ENCODE measurements at regions not wholly inside any gene's neighbourhood (a gene's known extent, or its start where the extent isn't known, plus 50 kb on each side); places are given as distances from the start of the nearest gene placed in this dataset.

- Mint-ChIP-seq H3K4me1 (peaks cover 30% of the 10 kb centered on the region), H3K4me3 (no peak overlapping the region), H3K9me3 (no peaks in the 10 kb centered on the region), H3K27ac (no peak overlapping the region), H3K27me3 (ENCODE audit: low read depth) (no peaks in the 10 kb centered on the region), H3K36me3 (no peaks in the 10 kb centered on the region; the same call in 1 of the 2 replicates)
- ATAC-seq (no peak), DNase-seq (ENCODE audit: low spot score) (no peak)
- POLR2A ChIA-PET = no interaction called here
- TF ChIP-seq ESRRA (CRISPR knock-in tag; IDR thresholded peaks at IDR 0.05; ENCODE audit: borderline replicate concordance) = no peak
- CTCF ChIA-PET = interaction anchor here (1.1 kb wide), 1 partner anchor 49 kb away, joined by 4 read pairs; no protein-coding TSS in a partner anchor
Observed at GRCh38 chr20:40111282-40111681, 577.8 kb downstream of the MAFB start.

GRCh38 chr20:40110311-40110831 lies 578.7 kb downstream of the MAFB start:
- ChIA-PET POLR2A (no interaction called here), CTCF (no interaction called here)
- Mint-ChIP-seq H3K4me3 (no peak overlapping the region), H3K27ac (peak overlapping the region; percentile 67; the same call in 1 of the 2 replicates), H3K9me3 (no peaks in the 10 kb centered on the region), H3K27me3 (ENCODE audit: low read depth) (no peaks in the 10 kb centered on the region), H3K4me1 (peaks cover 22% of the 10 kb centered on the region), H3K36me3 (no peaks in the 10 kb centered on the region; the same call in 1 of the 2 replicates)
- ATAC-seq (no peak), DNase-seq (ENCODE audit: low spot score) (no peak)
- TF ChIP-seq ZNF396 (CRISPR knock-in tag; IDR thresholded peaks at IDR 0.05; ENCODE audit: borderline replicate concordance) = no peak
- 0 out of 2 replicates have a peak, but pooled peaks have one; percentile 19 for TF ChIP-seq PRDM15 (CRISPR knock-in tag; IDR thresholded peaks at IDR 0.05)

- H3K27ac Mint-ChIP-seq = no peak overlapping the region
- no peak for ATAC-seq
- CTCF ChIA-PET = no interaction called here
- POLR2A ChIA-PET = no interaction called here
- TF ChIP-seq ARID4B (CRISPR knock-in tag; IDR thresholded peaks at IDR 0.05; ENCODE audit: borderline replicate concordance) = no peak
- TF ChIP-seq NFE2L1 (CRISPR knock-in tag; IDR thresholded peaks at IDR 0.05) = no peak
- TF ChIP-seq TEAD1 (CRISPR knock-in tag; IDR thresholded peaks at IDR 0.05) = no peak
- no peak for TF ChIP-seq ZNF121 (CRISPR knock-in tag; IDR thresholded peaks at IDR 0.05)
- no peak for TF ChIP-seq PRDM15 (CRISPR knock-in tag; IDR thresholded peaks at IDR 0.05)
- TF ChIP-seq TP53 (CRISPR knock-in tag; IDR thresholded peaks at IDR 0.05) = no peak
- TF ChIP-seq NR3C1 (CRISPR knock-in tag; conservative IDR thresholded peaks at IDR 0.05; ENCODE audit: low read depth) = no peak
- no peak for TF ChIP-seq E2F1 (CRISPR knock-in tag; IDR thresholded peaks at IDR 0.05)
- TF ChIP-seq OVOL2 (CRISPR knock-in tag; IDR thresholded peaks at IDR 0.05; ENCODE audit: borderline replicate concordance) = no peak
- no peak for TF ChIP-seq SOX15 (CRISPR knock-in tag; IDR thresholded peaks at IDR 0.05)
- H3K9me3 Mint-ChIP-seq = no peaks in the 10 kb centered on the region
- DNase-seq (ENCODE audit: low spot score) = no peak
- H3K4me3 Mint-ChIP-seq = no peak overlapping the region
- peaks cover 14% of the 10 kb centered on the region; the same call in 1 of the 2 replicates for H3K4me1 Mint-ChIP-seq
- no peaks in the 10 kb centered on the region for H3K27me3 Mint-ChIP-seq (ENCODE audit: low read depth)
- no peaks in the 10 kb centered on the region; the same call in 1 of the 2 replicates for H3K36me3 Mint-ChIP-seq
Observed at GRCh38 chr20:40109136-40109535, 579.9 kb downstream of the MAFB start.

Measured in WTC11 (cell line).